HG03342 (cell line): ENCODE measurements at regions not wholly inside any gene's neighbourhood (a gene's known extent, or its start where the extent isn't known, plus 50 kb on each side); places are given as distances from the start of the nearest gene placed in this dataset.

Experiments
- ATAC-seq: cut with Tn5 transposase; IDR thresholded peaks from one replicate; pipeline ENCODE4 v1.9.1; 2021; ENCODE audit warnings: mild to moderate bottlenecking, moderate library complexity; ENCODE audit not compliant: unreplicated experiment

GRCh38 chr5:158380661-158381060, 521.7 kb upstream of the CLINT1 start:
- no peak for ATAC-seq

- ATAC-seq = no peak
Measured at GRCh38 chr5:158378931-158379330, 520.0 kb upstream of the CLINT1 start.

GRCh38 chr5:158376679-158377078, 517.7 kb upstream of the CLINT1 start:
- no peak for ATAC-seq

- no peak for ATAC-seq
Measured at GRCh38 chr5:158375531-158375930, 516.6 kb upstream of the CLINT1 start.

- ATAC-seq = no peak
Measured at GRCh38 chr5:158373608-158374395, 514.9 kb upstream of the CLINT1 start.

- ATAC-seq = no peak
Measured at GRCh38 chr5:158369241-158369640, 510.3 kb upstream of the CLINT1 start.

- no peak for ATAC-seq
Measured at GRCh38 chr5:158368686-158369085, 509.7 kb upstream of the CLINT1 start.

GRCh38 chr5:158364367-158364766, 505.4 kb upstream of the CLINT1 start:
- no peak for ATAC-seq

- ATAC-seq = no peak
Measured at GRCh38 chr5:158354958-158355357, 496.0 kb upstream of the CLINT1 start.

- no peak for ATAC-seq
Measured at GRCh38 chr5:158351485-158352125, 492.7 kb upstream of the CLINT1 start.

- no peak for ATAC-seq
Measured at GRCh38 chr5:158349987-158350386, 491.0 kb upstream of the CLINT1 start.

GRCh38 chr5:158344376-158344775, 485.4 kb upstream of the CLINT1 start:
- no peak for ATAC-seq

GRCh38 chr5:158340608-158341007, 481.7 kb upstream of the CLINT1 start:
- no peak for ATAC-seq

GRCh38 chr5:158326256-158326655, 467.3 kb upstream of the CLINT1 start:
- ATAC-seq = no peak

- no peak for ATAC-seq
Measured at GRCh38 chr5:158324236-158324635, 465.3 kb upstream of the CLINT1 start.

GRCh38 chr5:158322620-158323019, 463.7 kb upstream of the CLINT1 start:
- ATAC-seq = no peak

GRCh38 chr5:158320934-158321333, 462.0 kb upstream of the CLINT1 start:
- ATAC-seq = no peak

- ATAC-seq = no peak
Measured at GRCh38 chr5:158320178-158320674, 461.3 kb upstream of the CLINT1 start.

- no peak for ATAC-seq
Measured at GRCh38 chr5:158317507-158317906, 458.6 kb upstream of the CLINT1 start.

- ATAC-seq = no peak
Measured at GRCh38 chr5:158313733-158314464, 455.0 kb upstream of the CLINT1 start.

GRCh38 chr5:158313027-158313732, 454.2 kb upstream of the CLINT1 start:
- ATAC-seq = no peak
